Amniotic stem cell (primary cell): ENCODE measurements at regions not wholly inside any gene's neighbourhood (a gene's known extent, or its start where the extent isn't known, plus 50 kb on each side); places are given as distances from the start of the nearest gene placed in this dataset.
A peak's percentile ranks its signal among the peaks of the same experiment; 100 is the strongest.

ENCODE experiments used
- DNase-seq: peaks from one replicate; lab custom pipeline; 2025; lab: John Stamatoyannopoulos, UW

DNA sequence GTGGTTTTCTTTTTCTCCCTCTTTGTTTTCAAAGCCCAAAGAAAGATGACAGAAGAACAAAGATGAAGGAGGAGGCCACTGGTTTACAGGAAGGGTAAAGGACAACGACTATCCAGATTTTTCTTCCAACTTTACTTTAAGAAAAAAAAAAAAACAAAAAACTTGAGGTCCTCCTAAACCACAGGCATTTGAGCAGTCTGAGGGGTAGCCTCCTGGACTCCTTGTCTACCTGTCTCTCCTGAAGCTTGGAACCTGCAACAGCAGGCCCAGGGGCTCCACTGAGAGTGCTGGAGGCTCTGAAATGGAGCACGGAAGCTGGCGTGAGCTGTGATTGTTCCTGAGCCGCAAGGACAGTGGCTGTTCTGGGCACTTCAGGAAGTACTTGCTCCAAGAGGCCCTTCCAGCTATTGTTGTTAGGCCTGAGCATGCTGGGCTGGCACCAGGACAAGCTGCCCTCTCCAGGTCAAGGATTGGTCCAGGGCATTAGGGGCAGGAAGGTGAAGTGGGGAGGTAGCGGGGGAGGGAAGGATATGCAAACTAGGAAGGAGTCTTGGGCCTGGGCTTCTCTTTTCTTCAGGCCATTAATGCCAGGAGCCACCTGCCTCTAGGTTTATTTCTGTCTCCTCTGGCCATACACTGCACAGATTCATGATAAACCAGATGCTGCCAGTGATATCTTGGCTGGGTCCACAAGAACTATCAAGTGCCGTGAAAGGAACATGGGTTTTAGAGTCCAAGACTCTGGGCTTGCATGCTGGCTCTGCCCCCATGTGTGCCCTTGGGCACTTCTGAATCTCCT lies 147.3 kb downstream of the CCDC34 start:
- no peak for DNase-seq

DNA sequence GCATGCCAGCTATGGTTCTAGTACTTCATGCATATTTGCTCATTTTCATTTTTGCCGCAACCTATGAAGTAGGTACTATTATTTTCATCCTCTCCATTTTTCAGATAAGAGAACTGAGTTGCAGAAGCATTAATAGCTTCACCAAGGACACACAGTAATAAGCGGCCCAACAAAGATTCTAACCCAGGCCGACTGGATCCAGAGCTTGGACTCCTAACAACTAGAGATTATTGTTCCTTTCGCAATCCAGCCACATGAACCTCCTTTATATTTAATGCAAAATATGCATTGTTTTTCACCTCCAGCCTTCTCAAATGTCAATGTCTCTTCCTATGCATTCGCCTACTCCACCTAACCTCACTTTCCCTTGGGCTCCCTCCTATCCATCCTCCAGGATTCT lies 148.3 kb downstream of the CCDC34 start:
- no peak for DNase-seq

DNA sequence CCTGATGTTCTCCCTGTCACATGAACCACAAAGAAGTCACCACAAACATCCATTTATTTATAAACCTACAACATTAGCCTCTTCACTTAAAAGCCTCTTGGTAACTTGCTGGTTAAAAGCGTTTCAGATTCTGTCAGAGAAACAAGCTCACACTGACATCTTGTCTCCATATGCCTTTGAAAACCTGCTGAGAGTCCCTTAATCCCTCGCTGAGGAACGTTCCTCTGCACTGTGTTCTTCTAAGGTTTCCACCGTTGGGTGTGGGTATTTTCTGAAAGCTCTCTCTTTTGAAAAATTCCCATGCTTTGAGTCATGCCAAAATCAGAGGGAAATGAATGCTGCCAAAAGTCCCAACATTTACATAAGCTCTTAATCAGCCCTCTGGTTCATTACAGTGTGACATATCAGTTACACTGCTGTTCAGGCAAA lies 149.8 kb downstream of the CCDC34 start:
- DNase-seq, result peak; percentile 74

DNA sequence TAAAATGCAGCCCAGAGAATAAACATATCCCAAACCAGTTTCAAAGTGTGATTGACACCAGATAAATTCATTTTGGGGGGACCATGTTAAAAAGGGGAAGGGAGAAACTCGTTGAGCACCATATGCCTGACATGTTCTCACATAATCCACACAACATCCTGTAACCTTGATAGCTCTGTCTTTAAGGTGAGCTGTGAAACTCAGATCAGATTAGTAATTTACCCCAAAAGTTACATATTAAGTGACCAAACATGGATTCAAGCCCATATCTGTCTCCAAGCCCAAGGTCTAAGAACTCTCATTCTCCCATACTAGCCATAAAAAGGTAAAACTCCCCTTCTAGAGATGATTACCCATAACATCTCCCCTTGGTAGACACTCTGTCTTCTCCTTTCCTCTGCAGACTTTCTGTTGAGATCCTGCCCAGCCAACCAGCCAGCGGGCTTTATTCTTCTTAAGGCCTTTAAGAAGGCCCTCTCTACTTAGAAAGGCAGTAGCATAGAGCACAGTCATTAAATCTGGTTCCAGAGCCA lies 150.7 kb downstream of the CCDC34 start:
- DNase-seq, result no peak

DNA sequence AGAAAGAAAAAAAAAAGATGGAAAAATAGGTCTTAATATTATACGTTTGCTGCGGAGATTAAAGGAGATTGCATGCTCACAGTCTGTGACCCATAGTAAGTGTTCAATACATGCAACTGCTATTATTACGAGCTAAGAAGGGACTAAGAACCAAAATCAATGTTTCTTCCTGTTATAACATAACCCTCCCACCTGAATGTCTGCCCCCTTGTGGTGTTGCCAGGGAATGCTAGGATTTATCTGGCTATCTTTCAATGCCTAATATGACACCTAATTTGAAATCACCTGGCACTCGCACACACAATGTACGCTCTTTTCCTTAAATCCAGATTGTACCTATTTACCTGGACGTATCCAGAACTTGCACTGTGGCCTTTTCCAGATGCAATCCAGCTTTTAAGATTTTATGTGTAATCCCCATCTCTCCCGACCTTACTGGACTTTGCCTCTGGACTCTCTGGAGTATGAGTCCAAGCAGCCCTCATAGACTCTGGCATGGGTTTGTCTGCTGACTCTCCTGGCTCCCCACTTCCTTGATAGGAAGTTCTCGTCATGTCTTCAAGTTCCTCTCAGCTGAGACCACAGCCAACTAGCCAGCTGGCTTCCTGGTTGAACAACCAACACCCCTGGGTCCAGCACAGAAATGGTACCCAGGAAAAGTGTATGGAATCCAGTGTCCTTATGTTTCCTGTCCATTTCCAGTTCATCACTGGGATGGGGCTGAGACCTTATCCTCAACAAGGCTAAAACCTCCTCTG lies 151.5 kb downstream of the CCDC34 start:
- DNase-seq, result no peak

DNA sequence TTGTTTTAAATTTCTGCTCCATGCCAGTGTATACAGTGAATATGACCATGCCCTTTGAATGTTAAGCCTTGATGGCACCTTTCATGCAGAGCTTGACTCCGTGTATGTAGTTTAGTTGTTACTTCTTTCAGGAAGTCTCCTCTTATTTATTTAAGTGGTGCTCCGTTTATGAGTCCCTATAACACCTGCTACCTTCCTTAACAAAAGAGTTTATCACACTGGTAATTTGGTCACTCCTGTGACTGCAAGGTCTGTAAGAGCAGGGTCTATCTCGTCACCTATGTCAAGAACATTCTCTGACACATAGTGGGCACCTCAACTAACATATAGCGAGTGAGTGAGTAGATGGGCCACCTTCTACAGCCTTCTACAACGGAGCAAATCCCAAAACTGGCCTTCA lies 152.5 kb downstream of the CCDC34 start:
- DNase-seq, result no peak

DNA sequence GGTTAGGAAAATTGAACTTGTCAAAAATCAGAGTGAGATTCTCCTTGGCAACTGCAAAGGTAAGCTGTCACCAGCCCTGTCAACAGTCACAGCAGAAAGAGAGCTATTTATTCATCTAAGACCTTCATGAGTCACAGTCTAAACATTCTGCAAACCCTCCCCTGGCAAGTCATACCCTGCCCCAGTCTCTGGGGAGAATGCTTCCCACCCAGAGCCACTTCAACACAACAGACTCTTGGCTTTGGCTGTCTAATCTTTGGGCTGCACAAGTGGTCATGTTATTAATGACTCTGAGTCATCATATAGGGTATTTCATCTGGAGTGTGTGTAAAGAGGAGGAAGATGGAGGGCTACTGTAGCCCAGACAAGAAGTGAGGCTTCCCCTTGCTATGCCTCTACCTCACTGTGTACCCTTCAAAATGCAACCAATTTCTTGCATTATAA lies 153.4 kb downstream of the CCDC34 start:
- DNase-seq, result no peak

DNA sequence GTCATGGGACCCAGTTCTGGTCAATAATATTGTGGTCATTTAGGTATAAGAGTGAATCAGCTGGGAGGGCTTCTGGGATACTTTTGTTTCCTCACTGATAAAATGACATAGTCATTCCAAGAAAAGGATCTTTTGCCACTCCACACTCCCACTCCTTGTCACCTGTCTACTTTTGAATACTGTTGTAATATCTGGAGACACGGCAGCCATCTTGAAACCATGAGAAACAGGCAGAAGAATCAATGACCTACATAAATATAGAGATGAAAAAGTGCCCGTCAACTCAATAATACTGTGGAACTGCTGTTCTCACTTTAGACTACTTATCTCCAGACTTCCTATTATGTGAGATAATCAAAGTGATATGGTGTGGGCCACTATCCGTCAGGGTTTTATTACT lies 154.2 kb downstream of the CCDC34 start:
- no peak for DNase-seq

DNA sequence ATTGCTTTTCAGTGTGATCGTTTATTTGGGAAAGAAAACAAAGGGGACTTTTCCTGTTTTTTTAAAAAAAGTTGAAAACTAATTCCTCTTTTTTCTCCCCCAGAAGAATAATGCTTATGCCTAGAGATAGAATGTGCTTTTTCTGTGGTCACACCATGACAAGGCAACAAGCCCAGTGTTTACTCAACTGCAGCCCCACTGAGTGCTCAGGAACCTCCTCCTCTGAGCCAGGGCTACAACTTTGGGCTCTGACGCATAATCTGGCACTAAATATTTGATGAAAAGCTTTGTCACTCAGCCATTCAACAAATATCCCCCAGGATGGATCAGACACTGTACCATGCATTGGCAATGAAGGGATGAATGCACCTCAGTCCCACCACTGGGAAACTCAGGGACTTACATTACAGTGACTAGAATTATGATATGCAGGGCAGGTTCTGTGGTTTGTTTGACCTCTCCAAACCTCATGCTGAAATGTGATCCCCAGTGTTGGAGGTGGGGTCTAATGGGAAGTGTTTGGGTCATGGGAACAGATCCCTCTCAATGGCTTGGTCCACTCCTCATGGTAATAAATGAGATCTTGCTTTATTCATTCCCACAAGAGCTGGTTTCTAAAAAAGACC lies 155.9 kb downstream of the CCDC34 start:
- no peak for DNase-seq

DNA sequence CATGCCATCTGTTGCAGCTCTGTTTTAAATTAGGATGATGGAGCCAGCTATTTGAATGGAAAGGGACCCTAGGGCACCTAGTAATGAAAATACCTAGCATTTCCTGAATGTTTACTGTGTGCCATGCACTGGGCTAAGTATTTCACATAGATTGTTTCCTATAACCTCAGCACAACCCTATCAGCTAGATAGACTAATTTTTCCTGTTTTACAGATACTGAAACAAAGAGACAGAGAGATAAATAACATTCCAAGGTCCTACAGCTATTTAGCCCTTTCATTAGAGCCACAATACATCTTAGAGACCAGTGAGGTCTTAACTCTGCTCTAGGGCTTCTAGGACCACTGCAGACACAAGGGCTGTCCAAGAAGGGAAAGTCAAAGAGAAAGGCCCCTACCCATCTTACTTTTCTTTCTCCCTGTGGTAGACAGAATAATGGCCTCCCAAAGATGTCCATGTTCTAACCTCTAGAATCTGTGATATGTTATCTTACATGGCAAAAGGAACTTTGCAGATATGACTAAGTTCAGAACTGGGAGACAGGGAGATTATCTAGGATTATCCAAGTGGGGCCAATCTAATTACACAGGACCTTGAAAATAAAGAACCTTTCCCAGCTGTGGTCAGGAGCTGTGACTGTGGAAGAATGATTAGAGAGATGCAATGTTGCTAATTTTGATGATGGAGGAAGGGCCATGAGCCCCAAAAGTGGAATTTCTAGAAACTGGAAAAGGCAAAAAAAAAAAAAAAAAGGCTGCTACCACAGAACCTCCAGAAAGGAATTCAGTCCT lies 157.0 kb downstream of the CCDC34 start:
- DNase-seq, result no peak

DNA sequence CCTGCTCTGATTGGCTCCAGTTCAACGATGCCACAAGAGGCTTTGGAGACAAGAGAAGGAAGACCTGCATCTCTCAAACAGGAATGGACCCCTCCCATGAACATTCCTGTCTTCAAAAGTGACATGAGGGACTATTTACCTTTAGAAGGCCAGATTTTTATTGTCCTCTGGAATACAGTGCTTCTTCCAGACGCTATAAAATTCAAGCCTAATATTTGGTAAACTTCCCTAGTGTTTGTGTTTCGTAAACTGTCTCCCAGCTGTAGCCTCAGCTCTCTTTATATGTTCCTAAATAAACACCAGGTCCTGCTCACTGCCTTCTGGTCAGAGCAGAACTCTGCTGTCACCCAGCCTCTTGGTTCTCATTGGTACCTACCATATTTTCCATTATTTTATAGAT lies 157.8 kb downstream of the CCDC34 start:
- DNase-seq, result no peak

DNA sequence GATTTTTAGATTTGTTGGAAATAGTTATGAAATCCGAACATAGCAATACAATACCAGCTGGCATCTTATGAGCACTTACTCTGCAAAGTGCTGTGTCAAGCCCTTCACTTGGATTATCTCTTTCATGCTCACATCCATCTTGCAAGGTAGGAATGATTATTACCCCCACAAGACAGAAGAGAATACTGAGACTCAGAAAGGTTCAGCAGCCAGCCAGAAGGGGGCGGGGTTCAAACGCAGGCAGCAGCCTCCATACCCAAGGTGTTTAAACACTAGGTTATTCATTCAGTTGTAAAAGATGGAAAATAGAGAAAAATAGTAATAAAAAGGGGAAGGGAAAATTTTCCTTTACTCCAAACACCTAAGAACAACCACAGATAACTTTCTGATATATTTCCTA lies 158.5 kb downstream of the CCDC34 start:
- no peak for DNase-seq

DNA sequence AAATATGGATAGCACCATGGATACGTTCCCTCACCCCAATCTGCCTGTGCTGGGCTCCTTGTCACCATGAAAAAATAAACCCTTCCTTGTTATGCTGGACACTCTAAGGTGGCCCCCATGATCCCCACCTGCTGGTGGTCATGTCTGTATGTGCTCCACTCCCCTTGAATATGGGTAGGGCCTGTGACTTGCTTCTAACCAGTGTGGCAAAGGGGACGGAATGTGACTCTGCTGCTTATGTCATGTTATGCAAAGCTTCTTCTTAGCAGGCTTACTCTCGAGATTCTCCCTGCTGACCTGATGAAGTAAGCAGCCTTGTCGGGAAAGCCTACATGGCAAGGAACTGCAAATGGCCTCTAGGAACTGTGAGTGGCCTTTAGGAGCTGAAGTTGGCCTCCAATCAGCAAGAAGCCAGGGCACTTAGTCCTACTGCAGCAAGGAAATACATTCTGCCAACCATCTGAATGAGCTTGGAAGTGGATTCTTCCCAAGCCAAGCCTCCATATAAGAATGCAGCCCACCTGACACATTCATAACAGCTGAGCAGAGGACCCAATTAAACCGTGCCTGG lies 159.9 kb downstream of the CCDC34 start:
- no peak for DNase-seq

DNA sequence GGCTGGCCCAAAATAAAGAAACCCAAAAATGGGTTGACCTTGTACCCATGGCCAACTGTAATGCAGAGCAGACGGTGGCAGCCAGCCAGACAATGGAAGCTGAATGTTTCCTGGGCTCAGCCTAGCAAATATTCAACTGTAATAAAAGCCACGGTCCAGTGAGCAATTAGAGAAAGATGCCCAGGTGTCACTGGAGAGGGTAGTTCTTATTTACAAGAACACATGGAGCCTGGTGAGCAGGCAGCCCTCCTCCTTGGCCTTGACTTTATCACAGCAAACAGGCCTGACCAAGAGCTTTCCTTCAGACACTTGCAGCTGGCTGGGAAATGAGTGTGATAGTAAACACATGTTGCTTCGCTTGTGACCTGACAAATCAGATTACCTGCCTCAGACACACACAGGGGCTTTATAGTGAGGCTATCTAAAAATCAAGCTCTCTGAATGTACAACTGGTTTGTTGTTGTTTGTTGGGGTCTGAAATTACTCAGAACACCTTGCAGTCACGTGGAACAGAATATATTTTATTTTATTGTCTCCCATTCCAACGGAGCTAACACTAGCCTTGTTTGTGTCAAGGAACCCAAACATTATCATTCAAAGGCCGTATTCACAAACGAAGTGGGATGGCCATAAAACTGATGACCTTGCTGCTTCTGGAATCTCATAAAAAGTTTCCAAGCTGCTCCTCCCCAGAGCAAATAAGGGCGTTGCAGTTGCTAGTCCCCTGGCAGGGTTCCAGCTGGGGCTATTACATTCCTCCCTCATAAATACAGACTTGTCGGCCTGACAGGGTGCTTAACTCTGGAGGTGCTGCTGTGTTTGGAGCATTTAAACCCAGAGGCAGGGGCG lies 161.1 kb downstream of the BBOX1 start:
- no peak for DNase-seq

DNA sequence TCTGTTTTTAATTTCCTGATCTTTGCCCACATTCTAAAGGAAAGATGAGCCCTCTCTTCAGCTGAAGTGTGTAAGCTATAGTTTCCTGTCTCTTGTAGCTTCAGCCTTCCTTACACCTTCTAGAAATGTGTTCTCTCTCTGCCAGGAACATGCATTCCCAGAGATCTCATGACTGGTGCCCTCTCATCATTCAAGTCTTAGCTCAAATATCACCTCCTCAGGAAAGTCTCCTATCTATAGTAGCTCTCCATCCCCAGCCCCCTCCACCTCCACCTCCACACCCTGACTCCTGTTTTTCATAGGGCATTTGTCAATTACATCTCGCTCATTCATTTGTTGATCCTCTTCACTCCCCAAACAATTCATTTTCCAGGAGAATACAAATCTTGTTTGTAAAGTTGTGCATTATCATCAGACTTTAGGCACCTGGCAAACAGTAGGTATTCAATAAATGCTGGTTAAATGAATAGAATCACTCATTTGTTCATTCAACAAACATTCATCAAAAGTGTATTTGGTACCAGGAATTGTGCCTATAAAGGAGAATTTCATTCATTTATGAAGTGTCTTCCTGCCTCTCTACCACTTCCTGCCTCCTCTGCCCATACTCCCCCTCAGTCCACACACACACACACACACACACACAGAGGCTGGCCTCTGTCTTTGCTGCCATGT lies 160.3 kb downstream of the BBOX1 start:
- no peak for DNase-seq

DNA sequence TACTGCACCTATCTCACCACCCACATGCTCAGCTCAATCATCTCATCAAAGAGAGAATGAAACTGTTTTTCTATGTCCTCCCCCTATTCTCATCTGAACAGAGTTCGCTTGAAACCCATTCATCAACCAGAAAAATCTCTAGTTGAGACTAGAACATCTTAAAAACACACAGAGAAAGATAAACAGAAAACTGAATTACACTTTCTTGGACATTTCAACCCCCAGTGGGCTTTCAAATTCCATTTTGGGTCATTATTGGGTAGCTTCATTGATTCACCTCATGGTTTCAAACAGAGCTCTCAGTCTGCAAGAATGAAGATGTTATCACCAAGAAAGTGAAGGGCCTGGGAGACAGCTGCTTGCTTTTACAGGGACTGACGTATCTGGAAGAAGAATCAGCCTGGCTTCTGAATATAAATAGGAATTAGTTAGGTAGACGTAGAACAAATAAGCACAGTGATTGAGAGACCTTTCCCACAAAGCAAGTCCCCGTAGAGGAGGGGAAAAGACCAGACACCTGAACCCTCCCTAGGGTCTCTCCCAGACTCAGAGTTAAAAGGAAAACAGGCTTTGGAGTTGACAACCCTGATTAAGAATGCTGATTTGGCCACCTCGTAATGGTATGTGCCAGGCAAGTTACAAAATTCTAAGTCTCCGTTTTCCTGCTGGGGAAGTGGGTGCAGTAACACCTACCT lies 155.7 kb downstream of the BBOX1 start:
- no peak for DNase-seq

DNA sequence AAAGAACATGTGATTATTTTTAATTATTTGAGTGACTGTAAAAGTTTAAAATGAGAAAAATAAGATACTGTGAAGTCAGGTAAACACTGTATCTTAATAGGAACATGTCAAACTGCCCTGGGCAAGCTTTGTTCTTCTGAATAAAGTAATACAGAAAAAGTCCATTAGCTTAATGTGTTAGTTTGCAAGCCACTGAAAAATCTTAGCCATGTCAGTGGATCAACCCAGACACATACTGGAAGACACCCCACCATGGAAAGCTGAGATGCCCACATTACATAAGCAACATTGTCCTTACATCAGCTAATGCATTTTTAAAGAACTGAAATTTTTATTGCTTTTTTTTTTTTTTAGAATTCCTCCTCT lies 155.2 kb downstream of the BBOX1 start:
- no peak for DNase-seq

DNA sequence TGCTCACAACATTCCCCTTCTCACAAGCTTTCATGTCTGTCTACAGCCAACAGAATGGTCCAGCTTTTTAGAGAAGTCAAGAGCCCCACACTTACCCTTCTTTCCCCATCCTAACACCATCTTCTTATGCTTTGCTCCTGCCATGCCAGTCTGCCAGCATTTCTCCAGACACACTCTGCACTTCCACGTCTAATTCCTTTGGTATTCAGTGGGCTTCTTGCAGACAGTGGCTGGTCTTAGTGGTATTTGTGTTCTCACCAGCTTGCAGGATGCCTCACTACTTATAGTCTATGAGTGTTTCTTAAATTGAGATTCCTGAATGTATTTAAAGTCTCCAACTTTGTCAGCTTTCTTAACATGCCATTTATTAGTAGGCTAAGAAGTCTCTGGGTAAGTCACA lies 154.4 kb downstream of the BBOX1 start:
- no peak for DNase-seq

DNA sequence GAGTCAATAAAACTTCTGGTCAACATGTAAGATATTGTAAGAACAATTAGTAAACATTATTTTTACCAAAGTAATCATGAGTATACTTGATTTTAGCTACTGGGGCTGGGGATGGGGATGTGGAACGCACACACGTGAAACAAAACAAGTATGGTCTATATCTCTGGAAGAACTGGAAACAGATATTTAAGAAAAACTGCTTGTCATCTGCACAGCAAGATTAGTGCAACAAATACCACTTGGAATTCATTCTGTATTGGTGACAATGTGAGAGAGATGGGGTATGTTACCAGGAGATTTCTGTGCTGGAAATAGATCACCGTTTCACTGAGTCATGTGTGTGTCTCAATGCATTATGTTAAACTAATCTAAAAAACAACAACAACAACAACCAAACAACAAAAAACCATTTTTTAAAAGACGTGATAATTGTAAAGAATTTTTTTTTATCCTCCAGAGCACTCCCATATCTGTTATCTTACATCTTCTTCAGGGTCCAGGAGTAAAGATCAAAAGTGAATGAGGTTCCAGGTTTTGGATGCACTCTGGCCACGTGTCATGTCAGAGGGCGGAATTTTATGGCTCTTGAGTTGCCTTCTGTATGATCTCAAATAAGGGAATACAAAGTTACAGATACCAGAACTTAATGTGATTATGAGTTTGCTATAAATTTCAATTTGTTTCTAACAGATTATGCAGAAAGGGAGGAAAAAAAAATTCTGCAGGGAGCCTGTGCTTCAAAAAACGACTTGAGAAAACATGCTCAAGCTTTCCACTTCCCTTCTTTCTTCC lies 153.0 kb downstream of the BBOX1 start:
- no peak for DNase-seq
